ENCODE measurements at regions not wholly inside any gene's neighbourhood (a gene's known extent, or its start where the extent isn't known, plus 50 kb on each side); places are given as distances from the start of the nearest gene placed in this dataset.

DNA sequence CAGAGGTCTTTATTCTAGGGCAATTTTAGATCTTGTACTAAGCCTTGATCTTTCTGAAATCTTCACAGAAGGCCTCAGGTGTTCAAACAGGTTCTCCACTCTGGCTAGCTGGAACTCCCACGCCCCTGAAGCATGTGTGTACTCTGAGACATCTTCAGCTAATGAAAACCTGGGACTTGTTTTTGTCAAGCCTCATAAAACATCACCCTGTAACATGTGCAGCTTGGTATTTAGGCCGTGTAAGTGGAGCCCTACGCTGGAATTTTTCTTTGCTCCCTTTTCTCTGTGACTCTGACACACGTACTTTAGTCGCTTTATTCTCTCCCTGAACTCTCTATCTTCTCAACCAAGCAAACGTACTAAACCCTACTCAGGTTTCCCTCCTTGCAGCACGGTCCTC lies 701.9 kb upstream of the ZP4 start:
- peaks cover 13% of the 10 kb centered on the region for H3K4me1 Mint-ChIP-seq
- H3K9me3 Mint-ChIP-seq: no peaks in the 10 kb centered on the region
- DNase-seq (ENCODE audit: low spot score in 2 of 2, unreplicated experiment in 2 of 2): no peak
- TF ChIP-seq CTCF (IDR thresholded peaks at IDR 0.05; ENCODE audit: unreplicated experiment): no peak
- H3K27me3 Mint-ChIP-seq (ENCODE audit: low read depth): no peaks in the 10 kb centered on the region
- no peaks in the 10 kb centered on the region for H3K36me3 Mint-ChIP-seq
- H3K27ac Mint-ChIP-seq: no peak overlapping the region
- no peak overlapping the region for H3K4me3 Mint-ChIP-seq

DNA sequence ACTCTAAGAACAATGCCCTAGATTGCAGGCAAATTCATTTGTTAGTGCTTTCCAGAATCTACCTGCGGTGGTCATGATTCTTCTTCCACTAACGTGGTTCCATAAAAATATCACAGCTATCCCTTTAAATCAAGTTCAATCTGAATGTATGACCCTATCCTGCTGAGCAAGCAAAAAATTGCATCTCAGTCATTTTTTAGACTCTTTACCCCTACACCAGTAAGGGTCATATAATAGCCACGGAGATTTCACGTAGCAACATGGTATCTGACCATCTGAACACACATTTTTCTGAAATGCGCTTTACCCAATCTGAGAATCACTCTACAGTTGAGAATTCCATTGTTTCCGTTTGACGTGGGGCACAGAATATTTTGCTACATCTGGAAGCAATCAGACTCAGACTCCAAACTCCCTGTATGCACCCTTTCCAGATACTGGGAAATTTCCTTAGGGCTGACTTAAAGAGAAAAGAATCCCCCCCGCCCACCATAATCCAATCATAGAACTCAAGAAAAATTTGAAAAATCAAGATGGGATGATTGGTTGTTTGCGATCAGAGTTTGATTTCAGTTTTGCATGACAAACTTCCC lies 699.2 kb upstream of the ZP4 start:
- no peaks in the 10 kb centered on the region for H3K9me3 Mint-ChIP-seq
- H3K4me1 Mint-ChIP-seq: peaks cover 13% of the 10 kb centered on the region
- TF ChIP-seq CTCF (IDR thresholded peaks at IDR 0.05; ENCODE audit: unreplicated experiment): no peak
- no peak for DNase-seq (ENCODE audit: low spot score in 2 of 2, unreplicated experiment in 2 of 2)
- peak overlapping the region; percentile 40 for H3K27ac Mint-ChIP-seq
- no peaks in the 10 kb centered on the region for H3K27me3 Mint-ChIP-seq (ENCODE audit: low read depth)
- no peaks in the 10 kb centered on the region for H3K36me3 Mint-ChIP-seq
- H3K4me3 Mint-ChIP-seq: no peak overlapping the region

DNA sequence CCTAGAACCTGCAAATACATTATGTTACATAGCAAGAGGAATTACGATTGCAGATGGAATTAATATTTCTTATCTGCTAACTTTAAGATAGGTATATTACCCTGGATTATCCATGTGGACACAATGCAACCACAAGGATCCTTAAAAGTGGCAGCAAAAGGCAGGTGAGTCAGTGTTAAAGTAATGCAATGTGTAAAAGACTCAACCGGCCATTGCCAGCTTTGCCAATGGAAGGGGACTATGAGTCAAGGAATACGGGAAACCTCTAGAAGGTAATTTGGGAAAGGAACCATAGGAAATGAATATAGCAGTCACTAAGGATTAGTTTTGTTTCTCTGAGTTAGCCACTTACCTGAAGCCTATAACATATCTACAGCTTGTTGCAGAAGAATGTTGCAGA lies 692.1 kb upstream of the ZP4 start:
- Mint-ChIP-seq H3K9me3 (peaks cover 3% of the 10 kb centered on the region), H3K36me3 (no peaks in the 10 kb centered on the region), H3K27ac (no peak overlapping the region), H3K27me3 (ENCODE audit: low read depth) (no peaks in the 10 kb centered on the region), H3K4me3 (no peak overlapping the region), H3K4me1 (no peaks in the 10 kb centered on the region)
- TF ChIP-seq CTCF (IDR thresholded peaks at IDR 0.05; ENCODE audit: unreplicated experiment): no peak
- DNase-seq (ENCODE audit: low spot score in 2 of 2, unreplicated experiment in 2 of 2): no peak

- Mint-ChIP-seq H3K4me1 (no peaks in the 10 kb centered on the region), H3K27ac (no peak overlapping the region), H3K4me3 (no peak overlapping the region), H3K36me3 (no peaks in the 10 kb centered on the region), H3K27me3 (ENCODE audit: low read depth) (no peaks in the 10 kb centered on the region), H3K9me3 (peaks cover 9% of the 10 kb centered on the region)
- no peak for TF ChIP-seq CTCF (IDR thresholded peaks at IDR 0.05; ENCODE audit: unreplicated experiment)
- DNase-seq (ENCODE audit: low spot score in 2 of 2, unreplicated experiment in 2 of 2): no peak
Observed at GRCh38 chr1:238581332-238581731, 690.6 kb upstream of the ZP4 start.

- no peaks in the 10 kb centered on the region for H3K4me1 Mint-ChIP-seq
- no peaks in the 10 kb centered on the region for H3K27me3 Mint-ChIP-seq (ENCODE audit: low read depth)
- TF ChIP-seq CTCF (IDR thresholded peaks at IDR 0.05; ENCODE audit: unreplicated experiment): no peak
- H3K9me3 Mint-ChIP-seq: peaks cover 6% of the 10 kb centered on the region
- DNase-seq (ENCODE audit: low spot score in 2 of 2, unreplicated experiment in 2 of 2): no peak
- H3K36me3 Mint-ChIP-seq: no peaks in the 10 kb centered on the region
- no peak overlapping the region for H3K4me3 Mint-ChIP-seq
- H3K27ac Mint-ChIP-seq: no peak overlapping the region
Observed at GRCh38 chr1:238568735-238569134, 678.0 kb upstream of the ZP4 start.

- Mint-ChIP-seq H3K36me3 (no peaks in the 10 kb centered on the region), H3K9me3 (peaks cover 7% of the 10 kb centered on the region), H3K27ac (no peak overlapping the region), H3K27me3 (ENCODE audit: low read depth) (no peaks in the 10 kb centered on the region), H3K4me1 (no peaks in the 10 kb centered on the region), H3K4me3 (no peak overlapping the region)
- TF ChIP-seq CTCF (IDR thresholded peaks at IDR 0.05; ENCODE audit: unreplicated experiment): no peak
- no peak for DNase-seq (ENCODE audit: low spot score in 2 of 2, unreplicated experiment in 2 of 2)
Observed at GRCh38 chr1:238562341-238562740, 671.6 kb upstream of the ZP4 start.

Measured in mesothelial cell of epicardium (in vitro differentiated cells).